SU-DHL-6 (cell line): ENCODE measurements at regions not wholly inside any gene's neighbourhood (a gene's known extent, or its start where the extent isn't known, plus 50 kb on each side); places are given as distances from the start of the nearest gene placed in this dataset.

Experiments
- H2AFZ ChIP-seq: fragments of 200-600 bp; sonication (generic); 2 replicates; pipeline ENCODE4 v1.6.1; 2014; ENCODE audit warnings: low read depth, mild to moderate bottlenecking, moderate library complexity, mixed read lengths, antibody characterized with exemption, low read length; ENCODE audit not compliant: severe bottlenecking
- H3F3A ChIP-seq: fragments of 200-600 bp; shearing (Covaris generic); 2 replicates; pipeline ENCODE4 v1.6.0; 2016; ENCODE audit warnings: antibody characterized with exemption, mild to moderate bottlenecking; ENCODE audit not compliant: insufficient read depth
- H3K27ac ChIP-seq: fragments of 200-600 bp; sonication (generic); 2 replicates; pipeline ENCODE4 v1.5.1; 2016; ENCODE audit warnings: low read depth, mild to moderate bottlenecking, low read length, moderate library complexity, mixed read lengths
- H3K27me3 ChIP-seq: fragments of 200-600 bp; sonication (generic), shearing (Covaris generic); 2 replicates; pipeline ENCODE4 v1.6.0; 2014; ENCODE audit warnings: mild to moderate bottlenecking, low read length
- H3K36me3 ChIP-seq: fragments of 200-600 bp; sonication (generic); 2 replicates; pipeline ENCODE4 v1.6.1; 2014; ENCODE audit warnings: mild to moderate bottlenecking, low read length, mixed read lengths
- H3K4me2 ChIP-seq: fragments of 300-600, 200-600 bp; shearing (Covaris generic), sonication (generic); 2 replicates; pipeline ENCODE4 v1.6.0; 2014; ENCODE audit warnings: low read length, low read depth, mild to moderate bottlenecking; ENCODE audit not compliant: poor library complexity, severe bottlenecking
- H3K4me3 ChIP-seq: fragments of 200-600 bp; sonication (generic); 2 replicates; pipeline ENCODE4 v1.5.1; 2014; ENCODE audit warnings: antibody characterized with exemption, low read length, mild to moderate bottlenecking, mixed read lengths; ENCODE audit not compliant: insufficient read depth, poor library complexity, severe bottlenecking
- H3K79me2 ChIP-seq: fragments of 200-600 bp; sonication (generic); 2 replicates; pipeline ENCODE4 v1.6.1; 2014; ENCODE audit warnings: mild to moderate bottlenecking, low read length, moderate library complexity; ENCODE audit not compliant: insufficient read depth
- H3K9ac ChIP-seq: fragments of 200-600 bp; sonication (generic); 2 replicates; pipeline ENCODE4 v1.7.0; 2014; ENCODE audit warnings: mild to moderate bottlenecking, low read length
- H3K9me2 ChIP-seq: fragments of 200-600 bp; sonication (generic); replicated peaks from 2 replicates; pipeline ENCODE4 v1.6.1; 2014; ENCODE audit warnings: low read length; ENCODE audit not compliant: insufficient read depth
- H3K9me3 ChIP-seq: fragments of 200-600 bp; sonication (generic); 2 replicates; pipeline ENCODE4 v1.6.1; 2014; ENCODE audit warnings: low read length, mixed read lengths; ENCODE audit not compliant: insufficient read depth
- H4K20me1 ChIP-seq: fragments of 200-600 bp; sonication (generic); 2 replicates; pipeline ENCODE4 v1.6.1; 2014; ENCODE audit warnings: low read depth, mild to moderate bottlenecking, antibody characterized with exemption, low read length, moderate library complexity, mixed read lengths
- CTCF ChIP-seq: fragments of 200-600 bp; sonication (generic); IDR thresholded peaks from one replicate; pipeline ENCODE4 v1.5.1; 2017; ENCODE audit warnings: antibody characterized with exemption, mild to moderate bottlenecking, low read length, moderate library complexity; ENCODE audit not compliant: insufficient read depth, poor library complexity, severe bottlenecking
- EZH2phosphoT487 ChIP-seq: fragments of 200-600 bp; sonication (generic), shearing (Covaris generic); conservative IDR thresholded peaks from 2 replicates; pipeline ENCODE4 v1.6.1; 2018; ENCODE audit warnings: mild to moderate bottlenecking, antibody characterized with exemption, low read length, moderate library complexity, mixed read lengths

- Histone ChIP-seq H3K79me2 (no peaks in the 10 kb centered on the region), H3K27ac (no peak overlapping the region), H3K4me3 (no peak overlapping the region), H3F3A (no peaks in the 10 kb centered on the region), H3K9ac (no peak overlapping the region), H2AFZ (no peak overlapping the region), H4K20me1 (no peaks in the 10 kb centered on the region), H3K27me3 (no peaks in the 10 kb centered on the region), H3K9me3 (no peaks in the 10 kb centered on the region), H3K9me2 (no peaks in the 10 kb centered on the region), H3K36me3 (no peaks in the 10 kb centered on the region), H3K4me2 (no peak overlapping the region)
- no peak for TF ChIP-seq EZH2phosphoT487
- no peak for TF ChIP-seq CTCF
Observed at GRCh38 chr3:61340931-61341461, 89.7 kb upstream of the FHIT start.

- no peaks in the 10 kb centered on the region for H3F3A ChIP-seq
- H2AFZ ChIP-seq = no peak overlapping the region
- no peak overlapping the region for H3K9ac ChIP-seq
- H3K9me2 ChIP-seq = no peaks in the 10 kb centered on the region
- no peaks in the 10 kb centered on the region for H4K20me1 ChIP-seq
- H3K4me2 ChIP-seq = no peak overlapping the region
- H3K9me3 ChIP-seq = no peaks in the 10 kb centered on the region
- no peaks in the 10 kb centered on the region for H3K36me3 ChIP-seq
- H3K27ac ChIP-seq = no peak overlapping the region
- no peaks in the 10 kb centered on the region for H3K79me2 ChIP-seq
- no peak overlapping the region for H3K4me3 ChIP-seq
- H3K27me3 ChIP-seq = no peaks in the 10 kb centered on the region
- no peak for TF ChIP-seq EZH2phosphoT487
Observed at GRCh38 chr3:61343543-61343942, 92.3 kb upstream of the FHIT start.

GRCh38 chr3:61345020-61345419, 93.8 kb upstream of the FHIT start:
- Histone ChIP-seq H4K20me1 (no peaks in the 10 kb centered on the region), H3K36me3 (no peaks in the 10 kb centered on the region), H3K27me3 (no peaks in the 10 kb centered on the region), H3K27ac (no peak overlapping the region), H3K9ac (no peak overlapping the region), H2AFZ (no peak overlapping the region), H3K4me2 (no peak overlapping the region), H3F3A (no peaks in the 10 kb centered on the region), H3K79me2 (no peaks in the 10 kb centered on the region), H3K4me3 (no peak overlapping the region), H3K9me3 (no peaks in the 10 kb centered on the region), H3K9me2 (no peaks in the 10 kb centered on the region)
- TF ChIP-seq CTCF = no peak
- no peak for TF ChIP-seq EZH2phosphoT487

GRCh38 chr3:61347981-61348380, 96.7 kb upstream of the FHIT start:
- Histone ChIP-seq H3K27ac (no peak overlapping the region), H3K4me2 (no peak overlapping the region), H3K9ac (no peak overlapping the region), H4K20me1 (no peaks in the 10 kb centered on the region), H3F3A (no peaks in the 10 kb centered on the region), H3K36me3 (no peaks in the 10 kb centered on the region), H3K79me2 (no peaks in the 10 kb centered on the region), H2AFZ (no peak overlapping the region), H3K9me2 (no peaks in the 10 kb centered on the region), H3K4me3 (no peak overlapping the region), H3K9me3 (no peaks in the 10 kb centered on the region), H3K27me3 (no peaks in the 10 kb centered on the region)
- TF ChIP-seq EZH2phosphoT487 (no peak), CTCF (no peak)
